DND-41 (cell line): ENCODE measurements at regions not wholly inside any gene's neighbourhood (a gene's known extent, or its start where the extent isn't known, plus 50 kb on each side); places are given as distances from the start of the nearest gene placed in this dataset.

Experiments
- ATAC-seq: fragments of 200-7000 bp; cut with Tn5 transposase; 3 replicates; pipeline ENCODE4 v1.9.1; 2021; ENCODE audit warnings: low read depth; ENCODE audit not compliant: insufficient read depth
- DNase-seq: peaks from one replicate; pipeline ENCODE4 v3.0.0-alpha.2; 2020
- H2AFZ ChIP-seq: 2 replicates; pipeline ENCODE4 v1.6.0; 2012; ENCODE audit warnings: low read depth, low read length
- H3K27ac ChIP-seq: 2 replicates; pipeline ENCODE4 v1.5.1; 2012; ENCODE audit warnings: low read length, inconsistent platforms
- H3K27me3 ChIP-seq: fragments of 200-600 bp; sonication (generic); 2 replicates; pipeline ENCODE4 v1.6.0; 2012; ENCODE audit warnings: low read length, mild to moderate bottlenecking, inconsistent platforms; ENCODE audit not compliant: insufficient read depth, poor library complexity
- H3K36me3 ChIP-seq: 2 replicates; pipeline ENCODE4 v1.5.1; 2012; ENCODE audit warnings: low read length, inconsistent platforms; ENCODE audit not compliant: insufficient read depth
- H3K4me1 ChIP-seq: 2 replicates; pipeline ENCODE4 v1.5.1; 2012; ENCODE audit warnings: mild to moderate bottlenecking, low read length; ENCODE audit not compliant: insufficient read depth
- H3K4me2 ChIP-seq: 2 replicates; pipeline ENCODE4 v1.6.0; 2012; ENCODE audit warnings: mild to moderate bottlenecking, moderate library complexity, low read length, inconsistent platforms; ENCODE audit not compliant: insufficient read depth
- H3K4me3 ChIP-seq, 2 experiments: fragments of 200-600 bp in 1 of 2; shearing (Covaris generic) in 1 of 2; 2 replicates each; pipeline ENCODE4 v1.5.1; 2012 to 2016; ENCODE audit warnings: inconsistent platforms in 2 of 2, low read length in 2 of 2, mild to moderate bottlenecking in 2 of 2, low read depth in 1 of 2, moderate library complexity in 1 of 2
- H3K79me2 ChIP-seq: 2 replicates; pipeline ENCODE4 v1.6.0; 2012; ENCODE audit warnings: low read length, inconsistent platforms; ENCODE audit not compliant: insufficient read depth
- H3K9ac ChIP-seq: 2 replicates; pipeline ENCODE4 v1.6.0; 2012; ENCODE audit warnings: low read depth, mild to moderate bottlenecking, inconsistent platforms, low read length, moderate library complexity
- H3K9me3 ChIP-seq: 2 replicates; pipeline ENCODE4 v1.5.1; 2012; ENCODE audit warnings: low read length, moderate library complexity, mild to moderate bottlenecking, inconsistent platforms; ENCODE audit not compliant: insufficient read depth, severe bottlenecking
- H4K20me1 ChIP-seq: 2 replicates; pipeline ENCODE4 v1.6.0; 2012; ENCODE audit warnings: low read length; ENCODE audit not compliant: insufficient read depth
- EZH2 ChIP-seq: IDR thresholded peaks from 3 replicates; pipeline ENCODE4 v1.6.1; 2012; ENCODE audit warnings: borderline replicate concordance, low read depth, mild to moderate bottlenecking, moderate library complexity, low read length, inconsistent platforms; ENCODE audit not compliant: severe bottlenecking
- TF ChIP-seq, protein P1 (sequence below): IDR thresholded peaks from 2 replicates; pipeline ENCODE4 v1.5.1; 2012; ENCODE audit warnings: borderline replicate concordance, low read length, moderate library complexity, mild to moderate bottlenecking; ENCODE audit not compliant: poor library complexity, severe bottlenecking; ENCODE audit errors: extremely low read depth

GRCh38 chr5:20129501-20129900, 141.5 kb upstream of the CDH18 start:
- H3K79me2 ChIP-seq: no peaks in the 10 kb centered on the region
- no peaks in the 10 kb centered on the region for H4K20me1 ChIP-seq
- no peak overlapping the region for H3K27ac ChIP-seq
- no peak overlapping the region for H2AFZ ChIP-seq
- ATAC-seq (no peak), DNase-seq (no peak)
- no peak overlapping the region for H3K4me2 ChIP-seq
- no peaks in the 10 kb centered on the region for H3K4me1 ChIP-seq
- H3K27me3 ChIP-seq: no peaks in the 10 kb centered on the region
- no peaks in the 10 kb centered on the region for H3K9me3 ChIP-seq
- no peak for TF ChIP-seq EZH2
- H3K36me3 ChIP-seq: no peaks in the 10 kb centered on the region
- H3K4me3 ChIP-seq: no peak overlapping the region
- H3K9ac ChIP-seq: no peak overlapping the region

GRCh38 chr5:20128343-20128742, 140.3 kb upstream of the CDH18 start:
- Histone ChIP-seq H3K79me2 (no peaks in the 10 kb centered on the region), H3K27ac (no peak overlapping the region), H3K9me3 (no peaks in the 10 kb centered on the region), H3K36me3 (no peaks in the 10 kb centered on the region), H3K4me2 (no peak overlapping the region), H3K4me1 (no peaks in the 10 kb centered on the region), H3K27me3 (no peaks in the 10 kb centered on the region), H2AFZ (no peak overlapping the region), H3K4me3 (no peak overlapping the region), H3K9ac (no peak overlapping the region), H4K20me1 (no peaks in the 10 kb centered on the region)
- TF ChIP-seq, protein P1, sequence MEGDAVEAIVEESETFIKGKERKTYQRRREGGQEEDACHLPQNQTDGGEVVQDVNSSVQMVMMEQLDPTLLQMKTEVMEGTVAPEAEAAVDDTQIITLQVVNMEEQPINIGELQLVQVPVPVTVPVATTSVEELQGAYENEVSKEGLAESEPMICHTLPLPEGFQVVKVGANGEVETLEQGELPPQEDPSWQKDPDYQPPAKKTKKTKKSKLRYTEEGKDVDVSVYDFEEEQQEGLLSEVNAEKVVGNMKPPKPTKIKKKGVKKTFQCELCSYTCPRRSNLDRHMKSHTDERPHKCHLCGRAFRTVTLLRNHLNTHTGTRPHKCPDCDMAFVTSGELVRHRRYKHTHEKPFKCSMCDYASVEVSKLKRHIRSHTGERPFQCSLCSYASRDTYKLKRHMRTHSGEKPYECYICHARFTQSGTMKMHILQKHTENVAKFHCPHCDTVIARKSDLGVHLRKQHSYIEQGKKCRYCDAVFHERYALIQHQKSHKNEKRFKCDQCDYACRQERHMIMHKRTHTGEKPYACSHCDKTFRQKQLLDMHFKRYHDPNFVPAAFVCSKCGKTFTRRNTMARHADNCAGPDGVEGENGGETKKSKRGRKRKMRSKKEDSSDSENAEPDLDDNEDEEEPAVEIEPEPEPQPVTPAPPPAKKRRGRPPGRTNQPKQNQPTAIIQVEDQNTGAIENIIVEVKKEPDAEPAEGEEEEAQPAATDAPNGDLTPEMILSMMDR: no peak
- TF ChIP-seq EZH2: no peak
- no peak for DNase-seq
- no peak for ATAC-seq

DNA sequence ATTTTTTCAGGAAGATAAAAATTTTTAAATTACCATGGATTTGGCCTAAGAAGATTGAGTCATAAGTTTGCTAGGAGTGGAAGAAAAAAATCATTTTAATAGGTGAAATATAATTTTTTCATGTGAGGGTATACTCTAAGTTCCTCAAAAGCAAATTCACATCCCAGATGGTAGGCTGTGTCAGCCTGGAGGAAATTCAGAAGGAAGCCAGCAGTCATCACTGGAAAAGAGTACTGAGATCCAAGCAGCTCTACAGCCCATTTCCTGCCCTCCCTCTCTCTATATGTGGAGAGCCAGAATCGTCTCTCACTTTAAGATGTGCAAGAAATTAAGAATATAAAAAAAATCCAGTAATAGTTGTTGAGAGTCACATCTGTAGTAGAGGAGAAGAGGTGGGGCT, 126.5 kb upstream of the CDH18 start:
- Histone ChIP-seq H3K9me3 (no peaks in the 10 kb centered on the region), H3K9ac (no peak overlapping the region), H3K79me2 (no peaks in the 10 kb centered on the region), H4K20me1 (no peaks in the 10 kb centered on the region), H3K4me2 (no peak overlapping the region), H3K36me3 (no peaks in the 10 kb centered on the region), H3K4me3 (no peak overlapping the region), H3K27me3 (no peaks in the 10 kb centered on the region), H3K4me1 (no peaks in the 10 kb centered on the region), H3K27ac (no peak overlapping the region), H2AFZ (no peak overlapping the region)
- TF ChIP-seq, protein P1: no peak
- no peak for TF ChIP-seq EZH2
- ATAC-seq: no peak
- no peak for DNase-seq

GRCh38 chr5:20113931-20114330, 125.9 kb upstream of the CDH18 start:
- no peak overlapping the region for H3K27ac ChIP-seq
- H2AFZ ChIP-seq: no peak overlapping the region
- TF ChIP-seq, protein P1: no peak
- TF ChIP-seq EZH2: no peak
- H4K20me1 ChIP-seq: no peaks in the 10 kb centered on the region
- no peak overlapping the region for H3K4me3 ChIP-seq
- no peaks in the 10 kb centered on the region for H3K79me2 ChIP-seq
- H3K9me3 ChIP-seq: no peaks in the 10 kb centered on the region
- ATAC-seq (no peak), DNase-seq (no peak)
- no peaks in the 10 kb centered on the region for H3K4me1 ChIP-seq
- no peaks in the 10 kb centered on the region for H3K27me3 ChIP-seq
- H3K4me2 ChIP-seq: no peak overlapping the region
- H3K9ac ChIP-seq: no peak overlapping the region
- no peaks in the 10 kb centered on the region for H3K36me3 ChIP-seq
